ENCODE measurements at regions not wholly inside any gene's neighbourhood (a gene's known extent, or its start where the extent isn't known, plus 50 kb on each side); places are given as distances from the start of the nearest gene placed in this dataset.

- TF ChIP-seq ZNF318 (IDR thresholded peaks at IDR 0.05; ENCODE audit: borderline replicate concordance in 1 of 2, low read depth in 1 of 2), result no peak
- TF ChIP-seq ZNF398 (CRISPR knock-in tag; IDR thresholded peaks at IDR 0.05), result no peak
- TF ChIP-seq ZHX1 (conservative IDR thresholded peaks at IDR 0.05; ENCODE audit: low read length), result no peak
- TF ChIP-seq MAX (CRISPR knock-in tag; IDR thresholded peaks at IDR 0.05), result no peak
- TF ChIP-seq COPS2 (conservative IDR thresholded peaks at IDR 0.05), result no peak
- no peak for TF ChIP-seq MCM7 (IDR thresholded peaks at IDR 0.05)
- peak; percentile 17 to 64 for TF ChIP-seq E2F6 (IDR thresholded peaks at IDR 0.05; ENCODE audit: borderline replicate concordance in 1 of 2, extremely low read depth in 1 of 2, insufficient read depth in 1 of 2, insufficient read length in 1 of 2, low read depth in 1 of 2, low read length in 1 of 2, poor library complexity in 1 of 2, severe bottlenecking in 1 of 2)
- TF ChIP-seq RBM25 (IDR thresholded peaks at IDR 0.05; ENCODE audit: low read depth, low read length, severe bottlenecking), result no peak
- TF ChIP-seq HEY1 (CRISPR knock-in tag; IDR thresholded peaks at IDR 0.05; ENCODE audit: borderline replicate concordance), result no peak
- no peak for TF ChIP-seq SRSF9 (IDR thresholded peaks at IDR 0.05; ENCODE audit: borderline replicate concordance, low read depth, low read length)
- no peak for TF ChIP-seq ZFPM2 (CRISPR knock-in tag; IDR thresholded peaks at IDR 0.05)
These were observed 101.6 kb upstream of the CPEB4 start (continued) for GRCh38 chr5:173786286-173787187.

Measured in K562 (cell line).